K562 (cell line): ENCODE measurements at regions not wholly inside any gene's neighbourhood (a gene's known extent, or its start where the extent isn't known, plus 50 kb on each side); places are given as distances from the start of the nearest gene placed in this dataset.
A peak's percentile ranks its signal among the peaks of the same experiment; 100 is the strongest.

Experiments
- ATAC-seq: fragments of 200-7000 bp; cut with Tn5 transposase; 3 replicates; pipeline ENCODE4 v1.9.1; 2020; ENCODE audit warnings: moderate library complexity
- BruUV-seq: library from RNA; stranded (reverse); fragments of 400-500 nt; replicated peaks from 2 replicates; lab custom pipeline; 2021; lab: Mats Ljungman, UMichigan
- CTCF ChIA-PET: fragments of 300-600 bp; formaldehyde crosslinking; extraction: SDS; loops from one replicate; lab custom pipeline; 2021; ENCODE audit warnings: low intra/inter-chr PET ratio; lab: Yijun Ruan, JAX
- POLR2A ChIA-PET: fragments of 300-600, 350-650 bp; sonication (Branson Sonifier 250); formaldehyde crosslinking; extraction: SDS; loops from one replicate; lab custom pipeline; 2021; ENCODE audit warnings: antibody characterized with exemption, inconsistent platforms; lab: Yijun Ruan, JAX
- DNase-seq, 4 experiments: peaks; one replicate each; pipeline versions ENCODE4 v3.0.0 to v3.0.0-alpha.2; 2011 to 2018; ENCODE audit warnings: low spot score in 3 of 4, mixed read lengths in 3 of 4; ENCODE audit errors: extremely low read depth in 1 of 4
- FAIRE-seq: peaks from 2 replicates; lab custom pipeline; 2011; peaks lifted over from hg19 to GRCh38; lab: Jason Lieb, UNC
- H2AFZ ChIP-seq: 2 replicates; pipeline ENCODE4 v1.6.0; 2011; ENCODE audit warnings: low read depth, low read length, control low read depth, inconsistent platforms
- H3K27ac ChIP-seq: fragments of 200-600 bp; 3 replicates; pipeline ENCODE4 v1.8.0; 2011; ENCODE audit warnings: low read depth, mild to moderate bottlenecking, control low read depth, inconsistent platforms, low read length, moderate library complexity, mixed read lengths; ENCODE audit errors: extremely low read depth
- H3K27me3 ChIP-seq, 2 experiments: fragments of 300-600 bp in 1 of 2; 2 replicates in 1 of 2; 3 replicates in 1 of 2; pipeline versions ENCODE4 v1.6.0 to v1.8.0; 2011; ENCODE audit warnings: inconsistent platforms in 2 of 2, low read length in 2 of 2, mild to moderate bottlenecking in 1 of 2, mixed read lengths in 1 of 2, moderate library complexity in 1 of 2; ENCODE audit not compliant: control insufficient read depth in 2 of 2, insufficient read depth in 2 of 2
- H3K36me3 ChIP-seq: fragments of 300-600 bp; 3 replicates; pipeline ENCODE4 v1.8.0; 2011; ENCODE audit warnings: mild to moderate bottlenecking, low read length, inconsistent platforms; ENCODE audit not compliant: control insufficient read depth, insufficient read depth
- H3K4me1 ChIP-seq, 2 experiments: fragments of 200-600 bp in 1 of 2; replicated peaks in 1 of 2; 2 replicates in 1 of 2; 3 replicates in 1 of 2; pipeline versions ENCODE4 v1.5.1 to v1.8.0; 2011; ENCODE audit warnings: inconsistent platforms in 2 of 2, low read length in 2 of 2, mild to moderate bottlenecking in 1 of 2, mixed read lengths in 1 of 2, moderate library complexity in 1 of 2; ENCODE audit not compliant: control insufficient read depth in 2 of 2, insufficient read depth in 2 of 2
- H3K4me2 ChIP-seq: 2 replicates; pipeline ENCODE4 v1.6.1; 2011; ENCODE audit warnings: low read length, control low read depth, inconsistent platforms, mixed read lengths; ENCODE audit not compliant: insufficient read depth
- H3K4me3 ChIP-seq: fragments of 200-600 bp; sonication (generic), shearing (Covaris generic); 2 replicates; pipeline ENCODE4 v1.5.1; 2016; ENCODE audit warnings: control low read depth, inconsistent platforms
- H3K79me2 ChIP-seq: fragments of 200-600 bp; 3 replicates; pipeline ENCODE4 v1.8.0; 2011; ENCODE audit warnings: low read length, inconsistent platforms; ENCODE audit not compliant: control insufficient read depth, insufficient read depth
- H3K9ac ChIP-seq, 2 experiments: 2 replicates each; pipeline versions ENCODE4 v1.6.0 to v1.6.1; 2011; ENCODE audit warnings: low read depth in 2 of 2, low read length in 2 of 2, control low read depth in 1 of 2, inconsistent platforms in 1 of 2, mild to moderate bottlenecking in 1 of 2, mixed read lengths in 1 of 2; ENCODE audit not compliant: insufficient read depth in 1 of 2
- H3K9me1 ChIP-seq: one replicate; pipeline ENCODE4 v1.6.0; 2011; ENCODE audit warnings: inconsistent platforms, mild to moderate bottlenecking, low read length, moderate library complexity; ENCODE audit not compliant: control insufficient read depth, insufficient read depth
- H3K9me3 ChIP-seq: replicated peaks from 2 replicates; pipeline ENCODE4 v1.5.1; 2011; ENCODE audit warnings: low read depth, low read length, inconsistent platforms; ENCODE audit not compliant: control insufficient read depth, insufficient read depth
- H4K20me1 ChIP-seq: replicated peaks from 2 replicates; pipeline ENCODE4 v1.6.1; 2011; ENCODE audit warnings: low read length, inconsistent platforms, mixed read lengths; ENCODE audit not compliant: control insufficient read depth, insufficient read depth
- BHLHE40 ChIP-seq: IDR thresholded peaks from 2 replicates; pipeline ENCODE4 v1.6.1; 2011; ENCODE audit warnings: low read length, improper control_type of control experiment
- BRD9 ChIP-seq: fragments of 450-650 bp; IDR thresholded peaks from 2 replicates; pipeline ENCODE4 v1.6.1; 2018; ENCODE audit warnings: low read depth; ENCODE audit not compliant: partially characterized antibody
- CEBPG ChIP-seq, 3 experiments: fragments of 200-800 bp in 1 of 3; sonication (Bioruptor generic) in 1 of 3; sonication (generic) in 1 of 3; formaldehyde crosslinking in 1 of 3; IDR thresholded peaks in 2 of 3; conservative IDR thresholded peaks in 1 of 3; 2 replicates each; pipeline versions ENCODE4 v1.6.1 to v1.8.0; 2016 to 2022; ENCODE audit warnings: missing compliant biosample characterization in 2 of 3, missing genetic modification characterization in 2 of 3, mild to moderate bottlenecking in 1 of 3, missing genetic modification reagents in 1 of 3
- WGBS: fragments of 100-300 bp; shearing (Covaris generic); methylation state at CpG from one replicate; pipeline ENCODE4 v1.1.6; 2016; ENCODE audit warnings: low coverage, mixed read lengths; ENCODE audit not compliant: insufficient coverage; ENCODE audit errors: missing lambda C conversion rate; 5-methylcytosine and 5-hydroxymethylcytosine counted together
- in situ Hi-C: fragments of 300-500 bp; cut with MboI; formaldehyde crosslinking; loops from 4 replicates; pipeline ENCODE4 v1.15.0; 2018; ENCODE audit warnings: inconsistent platforms, mixed read lengths
- intact Hi-C: fragments of 100-400 bp; cut with micrococcal nuclease; formaldehyde crosslinking; loops from 2 replicates; pipeline ENCODE4 v1.14.2; 2022
- TF ChIP-seq, protein P1 (sequence below): fragments of 450-650 bp; IDR thresholded peaks from 2 replicates; pipeline ENCODE4 v1.6.1; 2016; ENCODE audit warnings: low read depth

DNA sequence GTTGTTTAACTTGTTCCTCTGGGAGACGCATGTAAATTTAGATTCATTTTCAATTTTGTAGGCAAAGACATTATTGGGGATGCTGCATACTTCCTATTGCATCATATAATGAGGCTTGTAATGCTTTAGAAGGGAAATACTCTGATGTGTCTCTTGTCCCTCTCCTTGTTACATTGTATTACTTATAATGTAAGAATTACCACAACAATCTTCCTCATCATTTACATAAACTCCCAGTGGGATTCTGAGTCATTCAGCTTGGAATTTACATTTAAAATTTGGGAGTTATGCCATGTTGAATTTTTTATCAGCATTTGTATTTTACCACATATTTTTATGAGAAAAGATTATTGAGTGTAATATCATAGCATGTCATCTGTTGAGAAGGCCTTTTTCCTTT is 963.4 kb upstream of the NRXN1 start:
- Histone ChIP-seq H4K20me1 (no peaks in the 10 kb centered on the region), H3K9me3 (no peaks in the 10 kb centered on the region), H3K9me1 (no peaks in the 10 kb centered on the region), H2AFZ (no peak overlapping the region), H3K4me3 (no peak overlapping the region), H3K79me2 (no peaks in the 10 kb centered on the region), H3K4me1 (no peaks in the 10 kb centered on the region), H3K4me2 (no peak overlapping the region), H3K27ac (no peak overlapping the region), H3K36me3 (no peaks in the 10 kb centered on the region), H3K27me3 (no peaks in the 10 kb centered on the region), H3K9ac (no peak overlapping the region)
- no peak for TF ChIP-seq BRD9
- TF ChIP-seq, protein P1, sequence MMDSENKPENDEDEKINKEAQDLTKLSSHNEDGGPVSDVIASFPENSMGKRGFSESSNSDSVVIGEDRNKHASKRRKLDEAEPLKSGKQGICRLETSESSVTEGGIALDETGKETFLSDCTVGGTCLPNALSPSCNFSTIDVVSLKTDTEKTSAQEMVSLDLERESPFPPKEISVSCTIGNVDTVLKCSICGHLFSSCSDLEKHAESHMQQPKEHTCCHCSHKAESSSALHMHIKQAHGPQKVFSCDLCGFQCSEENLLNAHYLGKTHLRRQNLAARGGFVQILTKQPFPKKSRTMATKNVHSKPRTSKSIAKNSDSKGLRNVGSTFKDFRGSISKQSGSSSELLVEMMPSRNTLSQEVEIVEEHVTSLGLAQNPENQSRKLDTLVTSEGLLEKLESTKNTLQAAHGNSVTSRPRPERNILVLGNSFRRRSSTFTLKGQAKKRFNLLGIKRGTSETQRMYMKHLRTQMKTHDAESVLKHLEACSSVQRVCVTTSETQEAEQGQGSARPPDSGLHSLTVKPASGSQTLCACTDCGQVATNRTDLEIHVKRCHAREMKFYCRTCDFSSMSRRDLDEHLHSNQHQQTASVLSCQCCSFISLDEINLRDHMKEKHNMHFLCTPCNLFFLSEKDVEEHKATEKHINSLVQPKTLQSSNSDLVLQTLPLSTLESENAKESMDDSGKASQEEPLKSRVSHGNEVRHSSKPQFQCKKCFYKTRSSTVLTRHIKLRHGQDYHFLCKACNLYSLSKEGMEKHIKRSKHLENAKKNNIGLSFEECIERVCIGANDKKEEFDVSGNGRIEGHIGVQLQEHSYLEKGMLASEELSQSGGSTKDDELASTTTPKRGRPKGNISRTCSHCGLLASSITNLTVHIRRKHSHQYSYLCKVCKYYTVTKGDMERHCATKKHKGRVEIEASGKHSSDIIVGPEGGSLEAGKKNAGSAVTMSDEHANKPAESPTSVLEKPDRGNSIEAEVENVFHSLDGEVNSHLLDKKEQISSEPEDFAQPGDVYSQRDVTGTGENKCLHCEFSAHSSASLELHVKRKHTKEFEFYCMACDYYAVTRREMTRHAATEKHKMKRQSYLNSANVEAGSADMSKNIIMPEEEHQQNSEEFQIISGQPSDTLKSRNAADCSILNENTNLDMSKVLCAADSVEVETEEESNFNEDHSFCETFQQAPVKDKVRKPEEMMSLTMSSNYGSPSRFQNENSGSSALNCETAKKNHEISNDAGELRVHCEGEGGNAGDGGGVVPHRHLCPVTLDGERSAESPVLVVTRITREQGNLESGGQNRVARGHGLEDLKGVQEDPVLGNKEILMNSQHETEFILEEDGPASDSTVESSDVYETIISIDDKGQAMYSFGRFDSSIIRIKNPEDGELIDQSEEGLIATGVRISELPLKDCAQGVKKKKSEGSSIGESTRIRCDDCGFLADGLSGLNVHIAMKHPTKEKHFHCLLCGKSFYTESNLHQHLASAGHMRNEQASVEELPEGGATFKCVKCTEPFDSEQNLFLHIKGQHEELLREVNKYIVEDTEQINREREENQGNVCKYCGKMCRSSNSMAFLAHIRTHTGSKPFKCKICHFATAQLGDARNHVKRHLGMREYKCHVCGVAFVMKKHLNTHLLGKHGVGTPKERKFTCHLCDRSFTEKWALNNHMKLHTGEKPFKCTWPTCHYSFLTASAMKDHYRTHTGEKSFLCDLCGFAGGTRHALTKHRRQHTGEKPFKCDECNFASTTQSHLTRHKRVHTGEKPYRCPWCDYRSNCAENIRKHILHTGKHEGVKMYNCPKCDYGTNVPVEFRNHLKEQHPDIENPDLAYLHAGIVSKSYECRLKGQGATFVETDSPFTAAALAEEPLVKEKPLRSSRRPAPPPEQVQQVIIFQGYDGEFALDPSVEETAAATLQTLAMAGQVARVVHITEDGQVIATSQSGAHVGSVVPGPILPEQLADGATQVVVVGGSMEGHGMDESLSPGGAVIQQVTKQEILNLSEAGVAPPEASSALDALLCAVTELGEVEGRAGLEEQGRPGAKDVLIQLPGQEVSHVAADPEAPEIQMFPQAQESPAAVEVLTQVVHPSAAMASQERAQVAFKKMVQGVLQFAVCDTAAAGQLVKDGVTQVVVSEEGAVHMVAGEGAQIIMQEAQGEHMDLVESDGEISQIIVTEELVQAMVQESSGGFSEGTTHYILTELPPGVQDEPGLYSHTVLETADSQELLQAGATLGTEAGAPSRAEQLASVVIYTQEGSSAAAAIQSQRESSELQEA = no peak
- TF ChIP-seq BHLHE40 = no peak
- TF ChIP-seq CEBPG (CRISPR knock-in tag; IDR thresholded peaks at IDR 0.05) = no peak
- peak in 1 of 2 experiments; percentile 26; a peak in 1 of 4 replicates for TF ChIP-seq CEBPG (tag; conservative IDR thresholded peaks at IDR 0.05 in 1 of 2, IDR thresholded peaks at IDR 0.05 in 1 of 2)
- BruUV-seq = no TSS peak
- in situ Hi-C loops (no loop called here), intact Hi-C loops (no loop called here)
- POLR2A ChIA-PET = no interaction called here
- CTCF ChIA-PET = no interaction called here
- FAIRE-seq = no peak
- no peak for ATAC-seq
- DNase-seq = no peak
- WGBS = 0% methylated on average over 1 of the region's 1 CpG
